Caco-2 (cell line): ENCODE measurements at regions not wholly inside any gene's neighbourhood (a gene's known extent, or its start where the extent isn't known, plus 50 kb on each side); places are given as distances from the start of the nearest gene placed in this dataset.

ENCODE experiments used
- BruUV-seq: library from RNA; stranded (reverse); fragments of 400-500 nt; replicated peaks from 2 replicates; lab custom pipeline; 2021; lab: Mats Ljungman, UMichigan
- CTCF ChIA-PET: fragments of 300-600 bp; sonication (Branson Sonifier 250); formaldehyde crosslinking; loops from one replicate; lab custom pipeline; 2022; ENCODE audit warnings: antibody characterized with exemption; lab: Charles Lee
- POLR2A ChIA-PET: fragments of 300-600 bp; sonication (Branson Sonifier 250); formaldehyde crosslinking; loops from one replicate; lab custom pipeline; 2022; ENCODE audit warnings: antibody characterized with exemption; lab: Charles Lee
- DNase-seq, 2 experiments: peaks; one replicate each; pipeline versions ENCODE4 v3.0.0 to v3.0.0-alpha.2; 2020 to 2022
- H3K27me3 ChIP-seq: replicated peaks from 2 replicates; pipeline ENCODE4 v1.6.0; 2011; ENCODE audit warnings: low read length; ENCODE audit not compliant: control insufficient read depth, insufficient read depth
- H3K36me3 ChIP-seq: 2 replicates; pipeline ENCODE4 v1.5.1; 2011; ENCODE audit warnings: low read length; ENCODE audit not compliant: control insufficient read depth, insufficient read depth
- H3K4me1 ChIP-seq: fragments of 250-450 bp; sonication (Bioruptor Pico); 2 replicates; pipeline ENCODE4 v1.5.1; 2020; ENCODE audit warnings: mild to moderate bottlenecking
- H3K4me3 ChIP-seq: 2 replicates; pipeline ENCODE4 v1.5.1; 2011; ENCODE audit warnings: low read depth, mild to moderate bottlenecking, control low read depth, low read length
- H3K9me3 ChIP-seq: fragments of 250-450 bp; sonication (Bioruptor Pico); 2 replicates; pipeline ENCODE4 v1.5.1; 2020; ENCODE audit warnings: mild to moderate bottlenecking, moderate library complexity
- H3K27ac Mint-ChIP-seq: one replicate; pipeline ENCODE4 v1.8.0; 2022; ENCODE audit warnings: mixed read lengths; ENCODE audit not compliant: unreplicated experiment
- H3K27me3 Mint-ChIP-seq: one replicate; pipeline ENCODE4 v1.8.0; 2022; ENCODE audit warnings: mixed read lengths; ENCODE audit not compliant: insufficient read depth, unreplicated experiment
- H3K36me3 Mint-ChIP-seq: one replicate; pipeline ENCODE4 v1.8.0; 2022; ENCODE audit warnings: mild to moderate bottlenecking, mixed read lengths; ENCODE audit not compliant: insufficient read depth, unreplicated experiment
- H3K4me1 Mint-ChIP-seq: one replicate; pipeline ENCODE4 v1.8.0; 2022; ENCODE audit warnings: low read depth, mixed read lengths; ENCODE audit not compliant: unreplicated experiment
- H3K4me3 Mint-ChIP-seq: one replicate; pipeline ENCODE4 v1.8.0; 2022; ENCODE audit warnings: mild to moderate bottlenecking, moderate library complexity, mixed read lengths; ENCODE audit not compliant: unreplicated experiment
- H3K9me3 Mint-ChIP-seq: one replicate; pipeline ENCODE4 v1.8.0; 2022; ENCODE audit warnings: mixed read lengths; ENCODE audit not compliant: unreplicated experiment
- intact Hi-C: fragments of 100-400 bp; cut with micrococcal nuclease; formaldehyde crosslinking; loops from one replicate; pipeline ENCODE4 v1.10.0; 2022; ENCODE audit not compliant: unreplicated experiment
- TF ChIP-seq, protein P1 (sequence below), 2 experiments: fragments of 200-600 bp in 1 of 2; IDR thresholded peaks; 1 replicate in 1 of 2; 2 replicates in 1 of 2; pipeline versions ENCODE4 v1.5.1 to v1.8.0; 2011 to 2022; ENCODE audit warnings: antibody characterized with exemption in 1 of 2, control low read depth in 1 of 2, inconsistent platforms in 1 of 2, low read depth in 1 of 2, low read length in 1 of 2, mild to moderate bottlenecking in 1 of 2, moderate library complexity in 1 of 2; ENCODE audit not compliant: insufficient read depth in 1 of 2, severe bottlenecking in 1 of 2, unreplicated experiment in 1 of 2

GRCh38 chr9:71254592-71255277, 133.3 kb upstream of the TRPM3 start:
- H3K27me3 Mint-ChIP-seq, result peaks cover 4% of the 10 kb centered on the region
- no TSS peak for BruUV-seq
- Histone ChIP-seq H3K27me3 (no peaks in the 10 kb centered on the region), H3K9me3 (no peaks in the 10 kb centered on the region), H3K4me3 (no peak overlapping the region), H3K4me1 (no peaks in the 10 kb centered on the region), H3K36me3 (no peaks in the 10 kb centered on the region)
- H3K27ac Mint-ChIP-seq, result no peak overlapping the region
- no peaks in the 10 kb centered on the region for H3K9me3 Mint-ChIP-seq
- no peaks in the 10 kb centered on the region for H3K4me1 Mint-ChIP-seq
- no peaks in the 10 kb centered on the region for H3K36me3 Mint-ChIP-seq
- H3K4me3 Mint-ChIP-seq, result no peak overlapping the region
- intact Hi-C loops, result no loop called here
- POLR2A ChIA-PET, result no interaction called here
- TF ChIP-seq, protein P1, sequence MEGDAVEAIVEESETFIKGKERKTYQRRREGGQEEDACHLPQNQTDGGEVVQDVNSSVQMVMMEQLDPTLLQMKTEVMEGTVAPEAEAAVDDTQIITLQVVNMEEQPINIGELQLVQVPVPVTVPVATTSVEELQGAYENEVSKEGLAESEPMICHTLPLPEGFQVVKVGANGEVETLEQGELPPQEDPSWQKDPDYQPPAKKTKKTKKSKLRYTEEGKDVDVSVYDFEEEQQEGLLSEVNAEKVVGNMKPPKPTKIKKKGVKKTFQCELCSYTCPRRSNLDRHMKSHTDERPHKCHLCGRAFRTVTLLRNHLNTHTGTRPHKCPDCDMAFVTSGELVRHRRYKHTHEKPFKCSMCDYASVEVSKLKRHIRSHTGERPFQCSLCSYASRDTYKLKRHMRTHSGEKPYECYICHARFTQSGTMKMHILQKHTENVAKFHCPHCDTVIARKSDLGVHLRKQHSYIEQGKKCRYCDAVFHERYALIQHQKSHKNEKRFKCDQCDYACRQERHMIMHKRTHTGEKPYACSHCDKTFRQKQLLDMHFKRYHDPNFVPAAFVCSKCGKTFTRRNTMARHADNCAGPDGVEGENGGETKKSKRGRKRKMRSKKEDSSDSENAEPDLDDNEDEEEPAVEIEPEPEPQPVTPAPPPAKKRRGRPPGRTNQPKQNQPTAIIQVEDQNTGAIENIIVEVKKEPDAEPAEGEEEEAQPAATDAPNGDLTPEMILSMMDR (IDR thresholded peaks at IDR 0.05; ENCODE audit: insufficient read depth in 1 of 2, low read depth in 1 of 2, low read length in 1 of 2, severe bottlenecking in 1 of 2, unreplicated experiment in 1 of 2), result no peak
- CTCF ChIA-PET, result no interaction called here
- DNase-seq, result no peak

- TF ChIP-seq, protein P1 (IDR thresholded peaks at IDR 0.05; ENCODE audit: insufficient read depth in 1 of 2, low read depth in 1 of 2, low read length in 1 of 2, severe bottlenecking in 1 of 2, unreplicated experiment in 1 of 2), result no peak
- Mint-ChIP-seq H3K27me3 (peaks cover 4% of the 10 kb centered on the region), H3K4me1 (no peaks in the 10 kb centered on the region), H3K9me3 (no peaks in the 10 kb centered on the region), H3K4me3 (no peak overlapping the region), H3K36me3 (no peaks in the 10 kb centered on the region), H3K27ac (no peak overlapping the region)
- no peak for DNase-seq
- ChIA-PET POLR2A (no interaction called here), CTCF (no interaction called here)
- H3K4me3 ChIP-seq, result no peak overlapping the region
- BruUV-seq, result no TSS peak
- H3K4me1 ChIP-seq, result no peaks in the 10 kb centered on the region
- intact Hi-C loops, result no loop called here
- no peaks in the 10 kb centered on the region for H3K36me3 ChIP-seq
- no peaks in the 10 kb centered on the region for H3K27me3 ChIP-seq
- H3K9me3 ChIP-seq, result no peaks in the 10 kb centered on the region
Measured at GRCh38 chr9:71253011-71253410, 131.6 kb upstream of the TRPM3 start.

DNA sequence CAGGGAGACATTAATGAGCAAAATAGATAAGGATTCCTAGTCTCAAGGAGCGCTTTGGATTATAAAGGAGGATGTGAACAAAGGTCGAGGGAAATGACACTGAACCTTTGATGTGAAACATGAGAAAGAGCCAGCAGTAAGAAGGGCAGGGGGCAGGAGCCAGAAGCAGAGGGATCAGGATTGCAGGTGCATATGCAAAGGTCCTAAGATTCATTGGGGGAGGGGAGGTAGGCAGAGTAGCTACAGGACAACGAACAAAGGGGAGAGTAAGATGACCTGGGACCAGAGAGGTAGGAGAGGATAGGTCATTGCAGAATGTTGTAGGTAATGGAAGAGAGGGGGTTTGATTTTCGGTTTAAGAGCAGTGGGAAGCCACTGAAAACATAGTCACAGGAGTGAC, 129.2 kb upstream of the TRPM3 start:
- TF ChIP-seq, protein P1 (IDR thresholded peaks at IDR 0.05; ENCODE audit: insufficient read depth in 1 of 2, low read depth in 1 of 2, low read length in 1 of 2, severe bottlenecking in 1 of 2, unreplicated experiment in 1 of 2), result no peak
- CTCF ChIA-PET, result interaction anchor here (1.2 kb wide), 1 partner anchor 610 kb away, joined by 3 read pairs; no protein-coding TSS in a partner anchor
- no peaks in the 10 kb centered on the region for H3K36me3 Mint-ChIP-seq
- H3K27me3 Mint-ChIP-seq, result peaks cover 4% of the 10 kb centered on the region
- Histone ChIP-seq H3K27me3 (no peaks in the 10 kb centered on the region), H3K4me1 (no peaks in the 10 kb centered on the region), H3K4me3 (no peak overlapping the region), H3K36me3 (no peaks in the 10 kb centered on the region), H3K9me3 (no peaks in the 10 kb centered on the region)
- no peak overlapping the region for H3K4me3 Mint-ChIP-seq
- POLR2A ChIA-PET, result no interaction called here
- no peaks in the 10 kb centered on the region for H3K4me1 Mint-ChIP-seq
- intact Hi-C loops, result no loop called here
- no peaks in the 10 kb centered on the region for H3K9me3 Mint-ChIP-seq
- no peak for DNase-seq
- no peak overlapping the region for H3K27ac Mint-ChIP-seq
- BruUV-seq, result no TSS peak
